Tibial nerve (tissue), 4 donors: ENCODE measurements at regions not wholly inside any gene's neighbourhood (a gene's known extent, or its start where the extent isn't known, plus 50 kb on each side); places are given as distances from the start of the nearest gene placed in this dataset.

Experiments
- DNase-seq, 2 donors: peaks; one replicate each; pipeline ENCODE4 v3.0.0-alpha.2; 2019; ENCODE audit warnings: low spot score in 2 of 2
- H3K27ac ChIP-seq, 4 donors: fragments of 200-600 bp; sonication (generic) in 3 of 4; one replicate each; pipeline ENCODE4 v1.5.1; 2017 to 2019; ENCODE audit warnings: mild to moderate bottlenecking in 1 of 4
- H3K27me3 ChIP-seq, 2 donors: fragments of 200-600 bp; sonication (generic) in 1 of 2; one replicate each; pipeline versions ENCODE4 v1.5.1 to v1.6.0; 2017 to 2019
- H3K36me3 ChIP-seq, 3 donors: fragments of 200-600 bp; sonication (generic); one replicate each; pipeline ENCODE4 v1.5.1; 2018 to 2019
- H3K4me1 ChIP-seq, 4 donors: fragments of 200-600 bp; sonication (generic) in 3 of 4; one replicate each; pipeline ENCODE4 v1.5.1; 2017 to 2019
- H3K4me3 ChIP-seq, 4 donors: fragments of 200-600 bp; sonication (generic) in 3 of 4; one replicate each; pipeline ENCODE4 v1.5.1; 2017 to 2019; ENCODE audit warnings: mild to moderate bottlenecking in 1 of 4, moderate library complexity in 1 of 4
- H3K9me3 ChIP-seq, 4 donors: fragments of 200-600 bp; sonication (generic) in 3 of 4; one replicate each; pipeline ENCODE4 v1.5.1; 2017 to 2019
- EP300 ChIP-seq, 2 donors: sonication (generic); formaldehyde crosslinking; IDR thresholded peaks; one replicate each; pipeline ENCODE4 v1.6.1; 2017; ENCODE audit warnings: antibody characterized with exemption in 2 of 2, mild to moderate bottlenecking in 1 of 2
- POLR2A ChIP-seq, 2 donors: fragments of 450-650 bp; IDR thresholded peaks; one replicate each; pipeline ENCODE4 v1.6.1; 2017; ENCODE audit warnings: antibody characterized with exemption in 2 of 2, mild to moderate bottlenecking in 2 of 2, moderate library complexity in 2 of 2
- WGBS, 2 donors: methylation state at CpG; one replicate each; pipeline ENCODE4 v1.1.5; 2018; 5-methylcytosine and 5-hydroxymethylcytosine counted together
- TF ChIP-seq, protein P1 (sequence below), 5 experiments: fragments of 200-600 bp in 3 of 5; fragments of 450-650 bp in 2 of 5; sonication (generic) in 3 of 5; IDR thresholded peaks; one replicate each; pipeline ENCODE4 v1.5.1; 2016 to 2019; ENCODE audit warnings: antibody characterized with exemption in 5 of 5, mild to moderate bottlenecking in 3 of 5, moderate library complexity in 2 of 5

GRCh38 chr5:31098811-31099210 lies 94.7 kb upstream of the CDH6 start:
- DNase-seq = no peak
- Histone ChIP-seq H3K27me3 (no peaks in the 10 kb centered on the region), H3K36me3 (no peaks in the 10 kb centered on the region), H3K4me1 (no peaks in the 10 kb centered on the region), H3K9me3 (no peaks in the 10 kb centered on the region), H3K27ac (no peak overlapping the region), H3K4me3 (no peak overlapping the region)
- TF ChIP-seq POLR2A (IDR thresholded peaks at IDR 0.05) = no peak
- TF ChIP-seq, protein P1, sequence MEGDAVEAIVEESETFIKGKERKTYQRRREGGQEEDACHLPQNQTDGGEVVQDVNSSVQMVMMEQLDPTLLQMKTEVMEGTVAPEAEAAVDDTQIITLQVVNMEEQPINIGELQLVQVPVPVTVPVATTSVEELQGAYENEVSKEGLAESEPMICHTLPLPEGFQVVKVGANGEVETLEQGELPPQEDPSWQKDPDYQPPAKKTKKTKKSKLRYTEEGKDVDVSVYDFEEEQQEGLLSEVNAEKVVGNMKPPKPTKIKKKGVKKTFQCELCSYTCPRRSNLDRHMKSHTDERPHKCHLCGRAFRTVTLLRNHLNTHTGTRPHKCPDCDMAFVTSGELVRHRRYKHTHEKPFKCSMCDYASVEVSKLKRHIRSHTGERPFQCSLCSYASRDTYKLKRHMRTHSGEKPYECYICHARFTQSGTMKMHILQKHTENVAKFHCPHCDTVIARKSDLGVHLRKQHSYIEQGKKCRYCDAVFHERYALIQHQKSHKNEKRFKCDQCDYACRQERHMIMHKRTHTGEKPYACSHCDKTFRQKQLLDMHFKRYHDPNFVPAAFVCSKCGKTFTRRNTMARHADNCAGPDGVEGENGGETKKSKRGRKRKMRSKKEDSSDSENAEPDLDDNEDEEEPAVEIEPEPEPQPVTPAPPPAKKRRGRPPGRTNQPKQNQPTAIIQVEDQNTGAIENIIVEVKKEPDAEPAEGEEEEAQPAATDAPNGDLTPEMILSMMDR (IDR thresholded peaks at IDR 0.05) = no peak
- no peak for TF ChIP-seq EP300 (IDR thresholded peaks at IDR 0.05)
- WGBS, 2 donors = 78 to 84% methylated on average over 4 of the region's 4 CpGs

DNA sequence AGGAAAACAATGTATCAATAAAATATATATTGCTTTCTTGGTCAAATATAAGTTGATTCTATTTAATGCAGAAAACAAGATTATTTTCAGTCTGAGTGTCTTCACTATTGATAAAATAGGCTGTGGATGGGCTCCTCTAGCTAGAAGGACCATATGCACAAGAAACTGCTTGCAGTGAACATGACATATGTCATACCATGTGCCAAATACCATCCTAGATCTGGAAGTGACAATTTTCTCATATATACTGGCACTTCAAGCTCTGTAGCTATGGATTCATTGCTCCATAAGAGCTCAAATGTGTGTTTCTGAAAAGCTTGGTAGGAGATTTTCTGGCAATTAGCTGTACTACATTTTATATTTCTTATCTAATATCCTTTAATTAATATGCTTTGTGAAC lies 95.6 kb upstream of the CDH6 start:
- H3K27ac ChIP-seq = no peak overlapping the region
- no peaks in the 10 kb centered on the region for H3K4me1 ChIP-seq
- no peak for DNase-seq
- no peak overlapping the region for H3K4me3 ChIP-seq
- TF ChIP-seq POLR2A (IDR thresholded peaks at IDR 0.05) (no peak), EP300 (IDR thresholded peaks at IDR 0.05) (no peak)
- H3K36me3 ChIP-seq = no peaks in the 10 kb centered on the region
- no peaks in the 10 kb centered on the region for H3K9me3 ChIP-seq
- no peaks in the 10 kb centered on the region for H3K27me3 ChIP-seq

DNA sequence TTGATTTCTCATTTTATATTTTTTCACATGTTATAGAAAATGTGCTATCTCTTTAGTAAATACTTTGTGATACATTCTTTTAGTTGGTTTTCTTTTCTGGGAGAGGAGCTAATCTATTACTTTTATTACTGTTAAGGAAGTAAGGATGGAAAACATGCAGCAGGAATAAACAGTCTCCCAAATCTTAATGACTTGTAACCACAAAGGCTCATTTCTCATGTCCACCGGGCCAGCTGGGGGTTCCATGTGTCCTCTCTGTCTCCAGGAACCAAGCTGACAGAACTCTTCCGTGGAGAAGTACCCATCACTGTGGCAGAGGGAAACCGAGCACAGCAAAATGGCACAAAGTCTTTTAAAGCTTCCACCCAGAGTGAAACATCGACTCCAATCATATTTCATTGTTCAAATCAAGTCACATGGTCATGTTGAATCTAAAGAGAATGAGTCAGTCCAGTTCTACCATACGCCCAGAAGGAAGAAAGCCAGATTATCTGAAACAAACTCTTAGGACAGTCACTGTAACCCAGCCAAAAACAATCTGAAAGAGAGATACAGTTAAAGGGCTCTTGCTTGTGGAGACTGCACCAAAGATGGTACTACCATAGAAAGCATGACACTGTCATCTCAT lies 97.1 kb upstream of the CDH6 start:
- no peaks in the 10 kb centered on the region for H3K4me1 ChIP-seq
- H3K27ac ChIP-seq = peak overlapping the region in 1 of 4 donors; percentile 33
- no peak for TF ChIP-seq EP300 (IDR thresholded peaks at IDR 0.05)
- TF ChIP-seq, protein P1 (IDR thresholded peaks at IDR 0.05) = no peak
- WGBS, 2 donors = 48 to 51% methylated on average over 5 of the region's 5 CpGs
- H3K9me3 ChIP-seq = no peaks in the 10 kb centered on the region
- no peak for DNase-seq
- H3K36me3 ChIP-seq = no peaks in the 10 kb centered on the region
- no peak overlapping the region for H3K4me3 ChIP-seq
- no peaks in the 10 kb centered on the region for H3K27me3 ChIP-seq

- Histone ChIP-seq H3K4me1 (no peaks in the 10 kb centered on the region), H3K9me3 (no peaks in the 10 kb centered on the region), H3K27me3 (no peaks in the 10 kb centered on the region), H3K27ac (peak overlapping the region in 1 of 4 donors; percentile 33), H3K36me3 (no peaks in the 10 kb centered on the region), H3K4me3 (no peak overlapping the region)
- DNase-seq = no peak
- 87 to 90% methylated on average over 1 of the region's 1 CpG for WGBS, 2 donors
- TF ChIP-seq EP300 (IDR thresholded peaks at IDR 0.05) (no peak), POLR2A (IDR thresholded peaks at IDR 0.05) (no peak)
- TF ChIP-seq, protein P1 (IDR thresholded peaks at IDR 0.05) = no peak
These were observed 97.7 kb upstream of the CDH6 start for GRCh38 chr5:31095796-31096195.

- H3K4me1 ChIP-seq = no peaks in the 10 kb centered on the region
- no peaks in the 10 kb centered on the region for H3K9me3 ChIP-seq
- 93 to 95% methylated on average over 5 of the region's 5 CpGs for WGBS, 2 donors
- H3K4me3 ChIP-seq = no peak overlapping the region
- DNase-seq = no peak
- TF ChIP-seq, protein P1 (IDR thresholded peaks at IDR 0.05) = no peak
- TF ChIP-seq POLR2A (IDR thresholded peaks at IDR 0.05) = no peak
- TF ChIP-seq EP300 (IDR thresholded peaks at IDR 0.05) = no peak
- no peaks in the 10 kb centered on the region for H3K27me3 ChIP-seq
- no peak overlapping the region for H3K27ac ChIP-seq
- no peaks in the 10 kb centered on the region for H3K36me3 ChIP-seq
These were observed 102.0 kb upstream of the CDH6 start for GRCh38 chr5:31091501-31091900.

DNA sequence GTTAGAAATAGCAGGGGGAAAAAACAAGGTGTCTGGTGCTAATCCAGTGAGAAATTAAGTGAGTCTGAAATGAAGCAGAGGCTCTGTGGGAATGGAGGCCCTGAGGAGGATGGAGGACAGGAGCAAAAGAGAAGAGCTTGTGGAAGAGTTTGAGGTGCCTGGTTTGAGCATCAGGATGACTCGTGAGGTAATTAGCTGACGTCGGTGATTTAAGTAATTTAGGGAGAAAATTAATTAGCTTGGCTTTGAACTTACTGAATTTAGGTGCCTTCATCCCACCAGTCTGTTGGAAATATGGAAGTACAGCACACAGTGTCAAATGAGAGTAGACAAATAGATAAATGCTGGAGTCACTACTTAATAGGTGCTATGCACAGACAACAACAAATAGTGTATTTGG lies 103.0 kb upstream of the CDH6 start:
- H3K36me3 ChIP-seq = no peaks in the 10 kb centered on the region
- no peaks in the 10 kb centered on the region for H3K9me3 ChIP-seq
- WGBS, 2 donors = 89 to 91% methylated on average over 3 of the region's 3 CpGs
- H3K27me3 ChIP-seq = no peaks in the 10 kb centered on the region
- no peak for DNase-seq
- no peak overlapping the region for H3K27ac ChIP-seq
- no peak overlapping the region for H3K4me3 ChIP-seq
- H3K4me1 ChIP-seq = no peaks in the 10 kb centered on the region
- TF ChIP-seq, protein P1 (IDR thresholded peaks at IDR 0.05) = no peak
- TF ChIP-seq POLR2A (IDR thresholded peaks at IDR 0.05) = no peak
- TF ChIP-seq EP300 (IDR thresholded peaks at IDR 0.05) = no peak
